ENCODE measurements at regions not wholly inside any gene's neighbourhood (a gene's known extent, or its start where the extent isn't known, plus 50 kb on each side); places are given as distances from the start of the nearest gene placed in this dataset.

DNA sequence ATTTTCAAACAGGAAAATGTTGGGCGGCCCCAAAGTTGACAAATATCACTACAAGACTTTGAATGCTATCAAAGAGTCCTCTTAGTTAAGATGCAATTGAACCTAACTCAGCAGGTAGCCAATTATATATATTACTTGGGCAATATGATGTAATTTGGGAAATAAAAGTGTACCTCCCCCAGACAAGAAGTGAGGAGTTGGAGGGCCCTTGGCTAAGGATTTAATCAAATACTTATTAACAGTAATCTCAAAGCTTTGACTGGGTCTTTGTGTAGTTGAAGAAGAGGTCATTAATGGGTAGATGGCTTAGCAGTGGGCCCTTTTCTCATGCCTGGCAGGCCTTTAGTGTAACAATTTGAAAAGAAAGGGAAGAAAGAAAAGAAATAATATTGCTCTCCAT, 599.0 kb downstream of the CSNK1G3 start:
- no peak overlapping the region for H3K4me2 ChIP-seq (ENCODE audit: insufficient read depth, low read length)
- no peak overlapping the region for H3K9ac ChIP-seq (ENCODE audit: insufficient read depth in 1 of 2, low read depth in 2 of 2, low read length in 2 of 2)
- no peaks in the 10 kb centered on the region for H4K20me1 ChIP-seq (replicated peaks; ENCODE audit: control insufficient read depth, insufficient read depth, low read length)
- H3K79me2 ChIP-seq (ENCODE audit: control insufficient read depth, insufficient read depth, low read length), result no peaks in the 10 kb centered on the region
- WGBS (ENCODE audit: insufficient coverage, low coverage, missing lambda C conversion rate), result 0% methylated on average over 1 of the region's 1 CpG
- no peak overlapping the region for H2AFZ ChIP-seq (ENCODE audit: low read depth, low read length)
- FAIRE-seq (no peak), ATAC-seq (no peak), DNase-seq (ENCODE audit: extremely low read depth in 1 of 4, low spot score in 3 of 4) (no peak)
- no peaks in the 10 kb centered on the region for H3K36me3 ChIP-seq (ENCODE audit: control insufficient read depth, insufficient read depth, low read length)
- no peaks in the 10 kb centered on the region; the same call in 1 of the 2 replicates for H3K9me3 ChIP-seq (replicated peaks; ENCODE audit: control insufficient read depth, insufficient read depth, low read depth, low read length)
- in situ Hi-C loops (cut with MboI), result no loop called here
- no peaks in the 10 kb centered on the region for H3K9me1 ChIP-seq (ENCODE audit: control insufficient read depth, insufficient read depth, low read length)
- H3K27ac ChIP-seq (ENCODE audit: extremely low read depth, low read depth, low read length), result no peak overlapping the region
- CTCF ChIA-PET (ENCODE audit: low intra/inter-chr PET ratio), result no interaction called here
- BruUV-seq (replicated peaks), result no TSS peak
- no peaks in the 10 kb centered on the region for H3K4me1 ChIP-seq (replicated peaks in 1 of 2; ENCODE audit: control insufficient read depth in 2 of 2, insufficient read depth in 2 of 2, low read length in 2 of 2)
- H3K4me3 ChIP-seq, result no peak overlapping the region
- no peaks in the 10 kb centered on the region for H3K27me3 ChIP-seq (ENCODE audit: control insufficient read depth in 2 of 2, insufficient read depth in 2 of 2, low read length in 2 of 2)
- TF ChIP-seq SRSF9 (IDR thresholded peaks at IDR 0.05; ENCODE audit: borderline replicate concordance, low read depth, low read length) (no peak), TAF7 (tag; IDR thresholded peaks at IDR 0.05) (no peak), ZKSCAN1 (IDR thresholded peaks at IDR 0.05; ENCODE audit: low read depth, low read length) (no peak), PTTG1 (tag; IDR thresholded peaks at IDR 0.05; ENCODE audit: low read depth) (no peak), ARID2 (IDR thresholded peaks at IDR 0.05) (no peak), CSDE1 (IDR thresholded peaks at IDR 0.05) (no peak), GATA2 (CRISPR knock-in tag; IDR thresholded peaks at IDR 0.05) (no peak), ZNF695 (CRISPR knock-in tag; IDR thresholded peaks at IDR 0.05) (no peak)
- TF ChIP-seq, protein P1, sequence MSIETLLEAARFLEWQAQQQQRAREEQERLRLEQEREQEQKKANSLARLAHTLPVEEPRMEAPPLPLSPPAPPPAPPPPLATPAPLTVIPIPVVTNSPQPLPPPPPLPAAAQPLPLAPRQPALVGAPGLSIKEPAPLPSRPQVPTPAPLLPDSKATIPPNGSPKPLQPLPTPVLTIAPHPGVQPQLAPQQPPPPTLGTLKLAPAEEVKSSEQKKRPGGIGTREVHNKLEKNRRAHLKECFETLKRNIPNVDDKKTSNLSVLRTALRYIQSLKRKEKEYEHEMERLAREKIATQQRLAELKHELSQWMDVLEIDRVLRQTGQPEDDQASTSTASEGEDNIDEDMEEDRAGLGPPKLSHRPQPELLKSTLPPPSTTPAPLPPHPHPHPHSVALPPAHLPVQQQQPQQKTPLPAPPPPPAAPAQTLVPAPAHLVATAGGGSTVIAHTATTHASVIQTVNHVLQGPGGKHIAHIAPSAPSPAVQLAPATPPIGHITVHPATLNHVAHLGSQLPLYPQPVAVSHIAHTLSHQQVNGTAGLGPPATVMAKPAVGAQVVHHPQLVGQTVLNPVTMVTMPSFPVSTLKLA (conservative IDR thresholded peaks at IDR 0.05), result no peak
- TF ChIP-seq, protein P2, sequence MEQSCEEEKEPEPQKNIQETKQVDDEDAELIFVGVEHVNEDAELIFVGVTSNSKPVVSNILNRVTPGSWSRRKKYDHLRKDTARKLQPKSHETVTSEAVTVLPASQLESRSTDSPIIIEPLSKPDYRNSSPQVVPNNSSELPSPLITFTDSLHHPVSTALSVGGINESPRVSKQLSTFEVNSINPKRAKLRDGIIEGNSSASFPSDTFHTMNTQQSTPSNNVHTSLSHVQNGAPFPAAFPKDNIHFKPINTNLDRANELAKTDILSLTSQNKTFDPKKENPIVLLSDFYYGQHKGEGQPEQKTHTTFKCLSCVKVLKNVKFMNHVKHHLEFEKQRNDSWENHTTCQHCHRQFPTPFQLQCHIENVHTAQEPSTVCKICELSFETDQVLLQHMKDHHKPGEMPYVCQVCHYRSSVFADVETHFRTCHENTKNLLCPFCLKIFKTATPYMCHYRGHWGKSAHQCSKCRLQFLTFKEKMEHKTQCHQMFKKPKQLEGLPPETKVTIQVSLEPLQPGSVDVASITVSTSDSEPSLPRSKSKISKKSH (CRISPR knock-in tag; IDR thresholded peaks at IDR 0.05), result no peak
- TF ChIP-seq, protein P3, sequence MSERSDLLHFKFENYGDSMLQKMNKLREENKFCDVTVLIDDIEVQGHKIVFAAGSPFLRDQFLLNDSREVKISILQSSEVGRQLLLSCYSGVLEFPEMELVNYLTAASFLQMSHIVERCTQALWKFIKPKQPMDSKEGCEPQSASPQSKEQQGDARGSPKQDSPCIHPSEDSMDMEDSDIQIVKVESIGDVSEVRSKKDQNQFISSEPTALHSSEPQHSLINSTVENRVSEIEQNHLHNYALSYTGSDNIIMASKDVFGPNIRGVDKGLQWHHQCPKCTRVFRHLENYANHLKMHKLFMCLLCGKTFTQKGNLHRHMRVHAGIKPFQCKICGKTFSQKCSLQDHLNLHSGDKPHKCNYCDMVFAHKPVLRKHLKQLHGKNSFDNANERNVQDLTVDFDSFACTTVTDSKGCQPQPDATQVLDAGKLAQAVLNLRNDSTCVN (CRISPR knock-in tag; IDR thresholded peaks at IDR 0.05), result no peak
- intact Hi-C loops (cut with micrococcal nuclease), result no loop called here
- POLR2A ChIA-PET, result no interaction called here

All from K562 (cell line).